ENCODE measurements at regions not wholly inside any gene's neighbourhood (a gene's known extent, or its start where the extent isn't known, plus 50 kb on each side); places are given as distances from the start of the nearest gene placed in this dataset.

GRCh38 chr2:126575631-126576030, 80.3 kb upstream of the GYPC start:
- TF ChIP-seq CTCF (IDR thresholded peaks at IDR 0.05) (no peak), POLR2AphosphoS5 (IDR thresholded peaks at IDR 0.05; ENCODE audit: insufficient read depth in 1 of 2, low read depth in 1 of 2) (no peak), POLR2A (IDR thresholded peaks at IDR 0.05) (no peak)
